HG03097 (cell line): ENCODE measurements at regions not wholly inside any gene's neighbourhood (a gene's known extent, or its start where the extent isn't known, plus 50 kb on each side); places are given as distances from the start of the nearest gene placed in this dataset.

ENCODE experiments used
- ATAC-seq: cut with Tn5 transposase; IDR thresholded peaks from one replicate; pipeline ENCODE4 v1.9.1; 2021; ENCODE audit not compliant: unreplicated experiment, low FRiP score

GRCh38 chr9:89720696-89721175, 115.9 kb downstream of the GADD45G start:
- no peak for ATAC-seq

- ATAC-seq = no peak
Measured at GRCh38 chr9:89721176-89721700, 116.4 kb downstream of the GADD45G start.

- no peak for ATAC-seq
Measured at GRCh38 chr9:89721971-89722530, 117.2 kb downstream of the GADD45G start.

GRCh38 chr9:89722712-89723111, 117.9 kb downstream of the GADD45G start:
- no peak for ATAC-seq

GRCh38 chr9:89723469-89724100, 118.8 kb downstream of the GADD45G start:
- no peak for ATAC-seq

GRCh38 chr9:89724659-89725058, 119.8 kb downstream of the GADD45G start:
- ATAC-seq = no peak

- ATAC-seq = no peak
Measured at GRCh38 chr9:89725271-89725670, 120.5 kb downstream of the GADD45G start.

GRCh38 chr9:89729954-89730530, 125.2 kb downstream of the GADD45G start:
- no peak for ATAC-seq

- no peak for ATAC-seq
Measured at GRCh38 chr9:89730715-89731114, 125.9 kb downstream of the GADD45G start.

GRCh38 chr9:89731262-89732182, 126.7 kb downstream of the GADD45G start:
- no peak for ATAC-seq

- ATAC-seq = no peak
Measured at GRCh38 chr9:89732295-89732938, 127.6 kb downstream of the GADD45G start.

GRCh38 chr9:89732939-89733324, 128.1 kb downstream of the GADD45G start:
- ATAC-seq = no peak

- ATAC-seq = no peak
Measured at GRCh38 chr9:89734600-89735041, 129.8 kb downstream of the GADD45G start.

GRCh38 chr9:89738137-89738932, 133.5 kb downstream of the GADD45G start:
- no peak for ATAC-seq

- no peak for ATAC-seq
Measured at GRCh38 chr9:89739511-89739910, 134.7 kb downstream of the GADD45G start.

GRCh38 chr9:89739916-89740315, 135.1 kb downstream of the GADD45G start:
- no peak for ATAC-seq

- no peak for ATAC-seq
Measured at GRCh38 chr9:89740722-89741121, 135.9 kb downstream of the GADD45G start.

GRCh38 chr9:89742660-89743059, 137.8 kb downstream of the GADD45G start:
- no peak for ATAC-seq

GRCh38 chr9:89743216-89743572, 138.4 kb downstream of the GADD45G start:
- ATAC-seq = no peak
